HepG2 (cell line): ENCODE measurements at regions not wholly inside any gene's neighbourhood (a gene's known extent, or its start where the extent isn't known, plus 50 kb on each side); places are given as distances from the start of the nearest gene placed in this dataset.

ENCODE experiments used
- CHCHD3 ChIP-seq: sonication (generic); formaldehyde crosslinking; IDR thresholded peaks from 2 replicates; pipeline ENCODE4 v1.8.0; 2022; ENCODE audit warnings: mild to moderate bottlenecking, missing genetic modification reagents, moderate library complexity
- EP300 ChIP-seq, 3 experiments: sonication (generic) in 1 of 3; formaldehyde crosslinking in 1 of 3; IDR thresholded peaks; 2 replicates each; pipeline versions ENCODE4 v1.5.1 to v1.6.1; 2011 to 2020; ENCODE audit warnings: low read depth in 2 of 3, low read length in 2 of 3, borderline replicate concordance in 1 of 3, improper control_type of control experiment in 1 of 3, mild to moderate bottlenecking in 1 of 3, missing genetic modification reagents in 1 of 3, moderate library complexity in 1 of 3
- NONO ChIP-seq, 2 experiments: fragments of 450-650 bp in 1 of 2; sonication (generic) in 1 of 2; formaldehyde crosslinking in 1 of 2; IDR thresholded peaks in 1 of 2; conservative IDR thresholded peaks in 1 of 2; 2 replicates each; pipeline versions ENCODE4 v1.6.1 to v1.8.0; 2017 to 2022; ENCODE audit warnings: mild to moderate bottlenecking in 1 of 2, missing genetic modification reagents in 1 of 2, moderate library complexity in 1 of 2
- RELA ChIP-seq: sonication (generic); formaldehyde crosslinking; IDR thresholded peaks from 2 replicates; pipeline ENCODE4 v1.4.0; 2020; ENCODE audit warnings: missing genetic modification reagents
- TCF12 ChIP-seq, 2 experiments: fragments of 450-650 bp in 1 of 2; sonication (generic) in 1 of 2; formaldehyde crosslinking in 1 of 2; IDR thresholded peaks; 2 replicates each; pipeline versions ENCODE4 v1.6.1 to v1.8.0; 2017 to 2022; ENCODE audit warnings: antibody characterized with exemption in 1 of 2, mild to moderate bottlenecking in 1 of 2, missing genetic modification reagents in 1 of 2, moderate library complexity in 1 of 2
- UBTF ChIP-seq: sonication (generic); formaldehyde crosslinking; IDR thresholded peaks from 2 replicates; pipeline ENCODE4 v1.4.0; 2020; ENCODE audit warnings: mild to moderate bottlenecking, missing genetic modification reagents
- ZFY ChIP-seq: sonication (generic); formaldehyde crosslinking; IDR thresholded peaks from 2 replicates; pipeline ENCODE4 v1.4.0; 2020; ENCODE audit warnings: missing genetic modification reagents
- ZMYM2 ChIP-seq: sonication (generic); formaldehyde crosslinking; IDR thresholded peaks from 2 replicates; pipeline ENCODE4 v1.8.0; 2022; ENCODE audit warnings: mild to moderate bottlenecking, missing genetic modification reagents
- ZNF101 ChIP-seq: sonication (generic); formaldehyde crosslinking; IDR thresholded peaks from 2 replicates; pipeline ENCODE4 v1.4.0; 2020; ENCODE audit warnings: mild to moderate bottlenecking, low read depth, missing genetic modification reagents, borderline replicate concordance
- ZNF317 ChIP-seq: sonication (generic); formaldehyde crosslinking; IDR thresholded peaks from 2 replicates; pipeline ENCODE4 v1.5.0; 2020; ENCODE audit warnings: mild to moderate bottlenecking, missing genetic modification reagents
- ZNF580 ChIP-seq: IDR thresholded peaks from 2 replicates; pipeline ENCODE4 v1.6.1; 2016; ENCODE audit warnings: low read depth, borderline replicate concordance
- ZNF737 ChIP-seq: sonication (generic); formaldehyde crosslinking; IDR thresholded peaks from 2 replicates; pipeline ENCODE4 v1.5.0; 2020; ENCODE audit warnings: missing genetic modification reagents, mild to moderate bottlenecking, borderline replicate concordance
- TF ChIP-seq, protein P1 (sequence below): sonication (generic); formaldehyde crosslinking; IDR thresholded peaks from 2 replicates; pipeline ENCODE4 v1.8.1; 2023; ENCODE audit warnings: missing genetic modification reagents, mild to moderate bottlenecking, borderline replicate concordance
- TF ChIP-seq, protein P2 (sequence below): sonication (generic); formaldehyde crosslinking; IDR thresholded peaks from 2 replicates; pipeline ENCODE4 v1.4.0; 2020; ENCODE audit warnings: missing genetic modification reagents, borderline replicate concordance
- TF ChIP-seq, protein P3 (sequence below): sonication (generic); formaldehyde crosslinking; IDR thresholded peaks from 2 replicates; pipeline ENCODE4 v1.4.0; 2020; ENCODE audit warnings: missing genetic modification reagents
- TF ChIP-seq, protein P4 (sequence below): sonication (generic); formaldehyde crosslinking; IDR thresholded peaks from 2 replicates; pipeline ENCODE4 v1.5.1; 2020; ENCODE audit warnings: missing genetic modification reagents, mild to moderate bottlenecking, borderline replicate concordance

GRCh38 chr19:56974556-56975207 is 134.2 kb upstream of the PEG3 start (continued):
- TF ChIP-seq, protein P1, sequence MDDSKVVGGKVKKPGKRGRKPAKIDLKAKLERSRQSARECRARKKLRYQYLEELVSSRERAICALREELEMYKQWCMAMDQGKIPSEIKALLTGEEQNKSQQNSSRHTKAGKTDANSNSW (CRISPR knock-in tag) = no peak
- peak; percentile 44 for TF ChIP-seq UBTF (CRISPR knock-in tag)
- TF ChIP-seq ZNF101 = no peak
- peak in 1 of 2 experiments; percentile 95; a peak in 3 of 4 replicates for TF ChIP-seq EP300 (IDR thresholded peaks at IDR 0.05; ENCODE audit: low read depth in 2 of 2, low read length in 2 of 2)
- peak; percentile 87 for TF ChIP-seq EP300 (CRISPR knock-in tag; IDR thresholded peaks at IDR 0.05; ENCODE audit: borderline replicate concordance)
- no peak for TF ChIP-seq NONO (IDR thresholded peaks at IDR 0.05)
- 0 out of 2 replicates have a peak, but pooled peaks have one; percentile 34 for TF ChIP-seq NONO (CRISPR knock-in tag; conservative IDR thresholded peaks at IDR 0.05)
- TF ChIP-seq ZNF737 (CRISPR knock-in tag) = no peak; the same call in 1 of the 2 replicates
- TF ChIP-seq, protein P2, sequence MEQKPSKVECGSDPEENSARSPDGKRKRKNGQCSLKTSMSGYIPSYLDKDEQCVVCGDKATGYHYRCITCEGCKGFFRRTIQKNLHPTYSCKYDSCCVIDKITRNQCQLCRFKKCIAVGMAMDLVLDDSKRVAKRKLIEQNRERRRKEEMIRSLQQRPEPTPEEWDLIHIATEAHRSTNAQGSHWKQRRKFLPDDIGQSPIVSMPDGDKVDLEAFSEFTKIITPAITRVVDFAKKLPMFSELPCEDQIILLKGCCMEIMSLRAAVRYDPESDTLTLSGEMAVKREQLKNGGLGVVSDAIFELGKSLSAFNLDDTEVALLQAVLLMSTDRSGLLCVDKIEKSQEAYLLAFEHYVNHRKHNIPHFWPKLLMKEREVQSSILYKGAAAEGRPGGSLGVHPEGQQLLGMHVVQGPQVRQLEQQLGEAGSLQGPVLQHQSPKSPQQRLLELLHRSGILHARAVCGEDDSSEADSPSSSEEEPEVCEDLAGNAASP (CRISPR knock-in tag) = peak; percentile 77; the same call in 1 of the 2 replicates
- TF ChIP-seq, protein P3, sequence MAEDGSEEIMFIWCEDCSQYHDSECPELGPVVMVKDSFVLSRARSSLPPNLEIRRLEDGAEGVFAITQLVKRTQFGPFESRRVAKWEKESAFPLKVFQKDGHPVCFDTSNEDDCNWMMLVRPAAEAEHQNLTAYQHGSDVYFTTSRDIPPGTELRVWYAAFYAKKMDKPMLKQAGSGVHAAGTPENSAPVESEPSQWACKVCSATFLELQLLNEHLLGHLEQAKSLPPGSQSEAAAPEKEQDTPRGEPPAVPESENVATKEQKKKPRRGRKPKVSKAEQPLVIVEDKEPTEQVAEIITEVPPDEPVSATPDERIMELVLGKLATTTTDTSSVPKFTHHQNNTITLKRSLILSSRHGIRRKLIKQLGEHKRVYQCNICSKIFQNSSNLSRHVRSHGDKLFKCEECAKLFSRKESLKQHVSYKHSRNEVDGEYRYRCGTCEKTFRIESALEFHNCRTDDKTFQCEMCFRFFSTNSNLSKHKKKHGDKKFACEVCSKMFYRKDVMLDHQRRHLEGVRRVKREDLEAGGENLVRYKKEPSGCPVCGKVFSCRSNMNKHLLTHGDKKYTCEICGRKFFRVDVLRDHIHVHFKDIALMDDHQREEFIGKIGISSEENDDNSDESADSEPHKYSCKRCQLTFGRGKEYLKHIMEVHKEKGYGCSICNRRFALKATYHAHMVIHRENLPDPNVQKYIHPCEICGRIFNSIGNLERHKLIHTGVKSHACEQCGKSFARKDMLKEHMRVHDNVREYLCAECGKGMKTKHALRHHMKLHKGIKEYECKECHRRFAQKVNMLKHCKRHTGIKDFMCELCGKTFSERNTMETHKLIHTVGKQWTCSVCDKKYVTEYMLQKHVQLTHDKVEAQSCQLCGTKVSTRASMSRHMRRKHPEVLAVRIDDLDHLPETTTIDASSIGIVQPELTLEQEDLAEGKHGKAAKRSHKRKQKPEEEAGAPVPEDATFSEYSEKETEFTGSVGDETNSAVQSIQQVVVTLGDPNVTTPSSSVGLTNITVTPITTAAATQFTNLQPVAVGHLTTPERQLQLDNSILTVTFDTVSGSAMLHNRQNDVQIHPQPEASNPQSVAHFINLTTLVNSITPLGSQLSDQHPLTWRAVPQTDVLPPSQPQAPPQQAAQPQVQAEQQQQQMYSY (CRISPR knock-in tag) = peak; percentile 98
- peak; percentile 60; the same call in 1 of the 2 replicates for TF ChIP-seq ZMYM2
- TF ChIP-seq, protein P4, sequence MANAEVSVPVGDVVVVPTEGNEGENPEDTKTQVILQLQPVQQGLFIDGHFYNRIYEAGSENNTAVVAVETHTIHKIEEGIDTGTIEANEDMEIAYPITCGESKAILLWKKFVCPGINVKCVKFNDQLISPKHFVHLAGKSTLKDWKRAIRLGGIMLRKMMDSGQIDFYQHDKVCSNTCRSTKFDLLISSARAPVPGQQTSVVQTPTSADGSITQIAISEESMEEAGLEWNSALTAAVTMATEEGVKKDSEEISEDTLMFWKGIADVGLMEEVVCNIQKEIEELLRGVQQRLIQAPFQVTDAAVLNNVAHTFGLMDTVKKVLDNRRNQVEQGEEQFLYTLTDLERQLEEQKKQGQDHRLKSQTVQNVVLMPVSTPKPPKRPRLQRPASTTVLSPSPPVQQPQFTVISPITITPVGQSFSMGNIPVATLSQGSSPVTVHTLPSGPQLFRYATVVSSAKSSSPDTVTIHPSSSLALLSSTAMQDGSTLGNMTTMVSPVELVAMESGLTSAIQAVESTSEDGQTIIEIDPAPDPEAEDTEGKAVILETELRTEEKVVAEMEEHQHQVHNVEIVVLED = peak; percentile 14; the same call in 1 of the 2 replicates
- TF ChIP-seq ZFY (CRISPR knock-in tag) = peak; percentile 39; the same call in 1 of the 2 replicates
- no peak for TF ChIP-seq RELA
- TF ChIP-seq ZNF580 = 0 out of 2 replicates have a peak, but pooled peaks have one; percentile 19
- TF ChIP-seq TCF12 (IDR thresholded peaks at IDR 0.05) = no peak
- TF ChIP-seq TCF12 (CRISPR knock-in tag; IDR thresholded peaks at IDR 0.05) = no peak
- TF ChIP-seq CHCHD3 (CRISPR knock-in tag) = no peak
- TF ChIP-seq ZNF317 (CRISPR knock-in tag) = peak; percentile 54; the same call in 1 of the 2 replicates
